Cardiac fibroblast (primary cell): ENCODE measurements at regions not wholly inside any gene's neighbourhood (a gene's known extent, or its start where the extent isn't known, plus 50 kb on each side); places are given as distances from the start of the nearest gene placed in this dataset.

Experiments used
- DNase-seq, 2 donors: peaks; one replicate each; pipeline versions ENCODE4 v3.0.0 to v3.0.0-alpha.2; 2010; ENCODE audit warnings: low read depth in 2 of 2
- H3K4me3 ChIP-seq, 2 donors: replicated peaks in 1 of 2; 1 replicate in 1 of 2; 2 replicates in 1 of 2; pipeline ENCODE4 v1.5.1; 2011; ENCODE audit warnings: low read depth in 2 of 2, low read length in 2 of 2, mild to moderate bottlenecking in 2 of 2, moderate library complexity in 1 of 2
- TF ChIP-seq, protein P1 (sequence below): IDR thresholded peaks from one replicate; pipeline ENCODE4 v1.5.1; 2011; ENCODE audit warnings: low read depth, mild to moderate bottlenecking, low read length, inconsistent platforms

DNA sequence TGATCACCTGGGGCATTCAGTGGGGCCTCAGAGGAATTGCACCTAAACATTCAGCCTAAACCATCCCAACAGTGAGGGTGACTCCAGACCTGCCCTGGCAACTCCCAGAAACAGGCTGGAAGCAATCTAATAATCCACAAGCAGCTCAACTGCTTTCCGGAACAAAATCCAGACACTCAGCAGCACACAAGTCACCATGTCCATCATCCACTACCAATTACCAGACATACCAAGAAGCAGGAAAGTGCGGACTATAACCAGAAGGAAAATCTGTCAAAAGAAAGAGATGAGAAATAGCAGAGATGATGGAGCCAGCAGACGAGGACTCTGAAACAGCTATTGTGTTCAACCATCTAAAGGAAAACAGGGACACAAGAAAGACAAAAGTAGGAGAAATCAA is 342.6 kb upstream of the ZMIZ1 start:
- no peak for DNase-seq
- TF ChIP-seq, protein P1, sequence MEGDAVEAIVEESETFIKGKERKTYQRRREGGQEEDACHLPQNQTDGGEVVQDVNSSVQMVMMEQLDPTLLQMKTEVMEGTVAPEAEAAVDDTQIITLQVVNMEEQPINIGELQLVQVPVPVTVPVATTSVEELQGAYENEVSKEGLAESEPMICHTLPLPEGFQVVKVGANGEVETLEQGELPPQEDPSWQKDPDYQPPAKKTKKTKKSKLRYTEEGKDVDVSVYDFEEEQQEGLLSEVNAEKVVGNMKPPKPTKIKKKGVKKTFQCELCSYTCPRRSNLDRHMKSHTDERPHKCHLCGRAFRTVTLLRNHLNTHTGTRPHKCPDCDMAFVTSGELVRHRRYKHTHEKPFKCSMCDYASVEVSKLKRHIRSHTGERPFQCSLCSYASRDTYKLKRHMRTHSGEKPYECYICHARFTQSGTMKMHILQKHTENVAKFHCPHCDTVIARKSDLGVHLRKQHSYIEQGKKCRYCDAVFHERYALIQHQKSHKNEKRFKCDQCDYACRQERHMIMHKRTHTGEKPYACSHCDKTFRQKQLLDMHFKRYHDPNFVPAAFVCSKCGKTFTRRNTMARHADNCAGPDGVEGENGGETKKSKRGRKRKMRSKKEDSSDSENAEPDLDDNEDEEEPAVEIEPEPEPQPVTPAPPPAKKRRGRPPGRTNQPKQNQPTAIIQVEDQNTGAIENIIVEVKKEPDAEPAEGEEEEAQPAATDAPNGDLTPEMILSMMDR = no peak
- H3K4me3 ChIP-seq = no peak overlapping the region

DNA sequence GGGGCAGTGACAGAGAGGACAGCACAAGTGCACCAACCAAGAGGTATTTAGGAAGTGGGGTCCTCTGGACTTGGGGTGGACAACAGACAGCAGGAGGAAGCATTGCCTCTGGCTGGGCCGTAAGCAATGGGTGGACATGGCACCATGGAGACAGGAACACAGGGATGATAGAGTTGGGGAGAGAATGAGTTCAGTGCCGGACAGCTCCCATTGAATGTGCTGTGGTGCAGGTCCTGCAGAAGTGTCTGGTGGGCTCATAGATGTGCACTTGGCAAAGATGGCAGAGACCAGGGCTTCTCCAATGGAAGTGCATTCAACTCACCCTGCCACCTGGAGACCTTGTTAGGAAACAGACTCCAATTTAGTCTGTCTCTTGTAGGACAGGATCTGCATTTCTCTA is 341.5 kb upstream of the ZMIZ1 start:
- no peak for DNase-seq
- TF ChIP-seq, protein P1 = no peak
- H3K4me3 ChIP-seq = no peak overlapping the region

DNA sequence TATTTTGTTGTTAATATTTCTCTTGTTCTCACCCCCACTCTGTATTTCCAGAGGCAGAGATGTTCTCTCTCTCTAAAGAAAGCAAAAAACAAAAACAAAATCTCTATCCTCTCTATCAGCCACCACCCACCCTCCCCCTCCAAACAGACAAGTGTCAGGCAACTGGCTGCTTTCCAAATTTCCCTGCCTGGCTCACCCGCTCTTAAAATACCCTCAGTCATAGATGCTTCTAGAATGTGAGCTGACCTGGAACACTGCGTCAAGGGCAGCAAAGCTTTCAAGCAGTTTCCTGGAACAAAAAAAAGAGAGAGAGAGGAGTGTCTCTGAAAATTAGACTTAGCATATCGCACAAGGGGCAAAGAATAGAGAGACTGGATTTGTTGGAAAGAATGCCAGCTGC is 341.0 kb upstream of the ZMIZ1 start:
- TF ChIP-seq, protein P1 = no peak
- DNase-seq = no peak
- no peak overlapping the region for H3K4me3 ChIP-seq

DNA sequence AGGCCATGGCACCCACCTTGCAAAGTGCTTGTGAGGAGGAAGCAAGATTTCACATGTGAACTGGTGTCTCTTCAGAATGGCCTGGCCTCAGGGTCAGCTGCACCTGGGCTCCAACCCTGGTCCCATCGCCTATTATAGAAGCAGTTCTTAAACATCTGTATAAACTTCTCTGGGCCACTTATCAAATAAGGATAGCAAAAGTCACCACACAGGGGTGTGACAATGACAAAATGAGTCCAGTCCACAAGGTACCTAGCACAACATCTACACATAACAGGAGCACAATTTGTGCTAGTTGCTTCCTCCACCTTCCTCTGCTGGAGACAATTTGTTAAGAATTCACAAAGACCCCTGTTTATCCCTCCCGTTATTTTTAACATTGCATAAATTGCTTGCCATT is 340.6 kb upstream of the ZMIZ1 start:
- no peak for DNase-seq
- no peak overlapping the region for H3K4me3 ChIP-seq
- TF ChIP-seq, protein P1 = no peak

DNA sequence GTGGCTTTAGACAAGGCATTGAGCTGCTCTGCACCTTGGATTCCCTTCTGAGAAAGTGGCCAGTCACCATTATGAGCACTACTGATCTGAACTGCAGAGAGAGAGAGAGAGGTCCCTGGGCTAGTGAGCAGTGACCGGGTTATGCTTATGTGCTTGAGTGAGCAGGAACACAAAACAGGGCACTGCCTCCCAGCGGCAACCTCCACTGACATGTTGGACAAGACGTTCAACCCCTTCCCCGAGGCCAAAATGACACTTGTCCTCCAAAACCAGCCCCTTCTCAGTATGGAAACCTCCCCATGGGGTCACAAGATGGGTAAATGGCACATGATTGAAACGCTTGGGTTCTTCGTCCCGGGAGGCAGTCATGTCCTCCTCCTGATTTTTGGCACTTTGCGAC is 339.4 kb upstream of the ZMIZ1 start:
- no peak for DNase-seq
- TF ChIP-seq, protein P1 = no peak
- no peak overlapping the region for H3K4me3 ChIP-seq

DNA sequence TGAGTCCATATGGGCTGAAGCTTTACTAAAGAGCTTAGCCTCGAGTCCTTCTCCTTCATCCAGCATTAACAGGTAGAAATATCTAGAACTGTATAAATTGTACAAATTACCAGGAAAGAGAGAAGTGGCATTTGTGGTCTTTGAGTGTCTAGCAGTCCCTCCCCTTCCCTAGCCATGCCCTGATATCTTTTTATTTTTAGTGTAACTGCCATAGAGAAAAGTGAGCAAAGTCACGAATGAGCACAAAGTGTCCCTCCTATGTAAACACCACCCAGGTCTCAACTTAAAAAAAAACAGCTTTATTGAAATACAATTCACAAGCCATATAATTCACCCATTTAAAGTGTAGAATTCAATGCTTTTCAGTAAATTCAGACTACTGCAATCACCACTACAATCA is 339.0 kb upstream of the ZMIZ1 start:
- DNase-seq = no peak
- TF ChIP-seq, protein P1 = no peak
- no peak overlapping the region for H3K4me3 ChIP-seq

DNA sequence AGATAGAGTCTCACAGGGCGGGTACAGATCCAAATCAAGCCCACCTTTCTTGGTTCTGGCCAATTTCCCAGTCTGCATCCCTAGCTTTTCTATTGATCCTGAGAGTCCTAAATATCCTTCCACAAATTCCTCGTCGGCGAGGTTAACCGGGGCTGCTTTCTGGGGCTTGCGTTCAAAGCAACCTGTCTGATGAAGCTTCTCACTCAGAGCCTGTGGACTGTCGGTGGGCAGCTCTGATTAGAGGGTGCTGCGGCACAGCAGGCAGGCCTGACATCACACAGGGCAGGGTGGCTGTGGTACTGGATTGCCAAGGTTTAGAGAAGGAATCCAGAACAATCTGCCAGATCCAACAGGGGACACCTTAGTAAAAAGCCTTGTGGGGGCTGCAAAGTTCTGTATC is 338.0 kb upstream of the ZMIZ1 start:
- TF ChIP-seq, protein P1 = no peak
- H3K4me3 ChIP-seq = no peak overlapping the region
- DNase-seq = no peak
